Vagina (tissue), 2 donors: ENCODE measurements at regions not wholly inside any gene's neighbourhood (a gene's known extent, or its start where the extent isn't known, plus 50 kb on each side); places are given as distances from the start of the nearest gene placed in this dataset.

Source experiments
- POLR2A ChIP-seq, 2 donors: fragments of 450-650 bp; IDR thresholded peaks; one replicate each; pipeline ENCODE4 v1.6.1; 2017; ENCODE audit warnings: antibody characterized with exemption in 2 of 2, mild to moderate bottlenecking in 2 of 2, moderate library complexity in 2 of 2
- TF ChIP-seq, protein P1 (sequence below), 3 experiments: fragments of 450-650 bp in 2 of 3; fragments of 200-600 bp in 1 of 3; sonication (generic) in 1 of 3; IDR thresholded peaks; one replicate each; pipeline ENCODE4 v1.5.1; 2017 to 2019; ENCODE audit warnings: antibody characterized with exemption in 3 of 3, mild to moderate bottlenecking in 2 of 3, moderate library complexity in 2 of 3

- TF ChIP-seq POLR2A (IDR thresholded peaks at IDR 0.05), result no peak
- TF ChIP-seq, protein P1, sequence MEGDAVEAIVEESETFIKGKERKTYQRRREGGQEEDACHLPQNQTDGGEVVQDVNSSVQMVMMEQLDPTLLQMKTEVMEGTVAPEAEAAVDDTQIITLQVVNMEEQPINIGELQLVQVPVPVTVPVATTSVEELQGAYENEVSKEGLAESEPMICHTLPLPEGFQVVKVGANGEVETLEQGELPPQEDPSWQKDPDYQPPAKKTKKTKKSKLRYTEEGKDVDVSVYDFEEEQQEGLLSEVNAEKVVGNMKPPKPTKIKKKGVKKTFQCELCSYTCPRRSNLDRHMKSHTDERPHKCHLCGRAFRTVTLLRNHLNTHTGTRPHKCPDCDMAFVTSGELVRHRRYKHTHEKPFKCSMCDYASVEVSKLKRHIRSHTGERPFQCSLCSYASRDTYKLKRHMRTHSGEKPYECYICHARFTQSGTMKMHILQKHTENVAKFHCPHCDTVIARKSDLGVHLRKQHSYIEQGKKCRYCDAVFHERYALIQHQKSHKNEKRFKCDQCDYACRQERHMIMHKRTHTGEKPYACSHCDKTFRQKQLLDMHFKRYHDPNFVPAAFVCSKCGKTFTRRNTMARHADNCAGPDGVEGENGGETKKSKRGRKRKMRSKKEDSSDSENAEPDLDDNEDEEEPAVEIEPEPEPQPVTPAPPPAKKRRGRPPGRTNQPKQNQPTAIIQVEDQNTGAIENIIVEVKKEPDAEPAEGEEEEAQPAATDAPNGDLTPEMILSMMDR (IDR thresholded peaks at IDR 0.05), result no peak
Measured at GRCh38 chr7:153320681-153321080, 561.1 kb downstream of the ACTR3B start.
